ENCODE measurements at regions not wholly inside any gene's neighbourhood (a gene's known extent, or its start where the extent isn't known, plus 50 kb on each side); places are given as distances from the start of the nearest gene placed in this dataset.

DNA sequence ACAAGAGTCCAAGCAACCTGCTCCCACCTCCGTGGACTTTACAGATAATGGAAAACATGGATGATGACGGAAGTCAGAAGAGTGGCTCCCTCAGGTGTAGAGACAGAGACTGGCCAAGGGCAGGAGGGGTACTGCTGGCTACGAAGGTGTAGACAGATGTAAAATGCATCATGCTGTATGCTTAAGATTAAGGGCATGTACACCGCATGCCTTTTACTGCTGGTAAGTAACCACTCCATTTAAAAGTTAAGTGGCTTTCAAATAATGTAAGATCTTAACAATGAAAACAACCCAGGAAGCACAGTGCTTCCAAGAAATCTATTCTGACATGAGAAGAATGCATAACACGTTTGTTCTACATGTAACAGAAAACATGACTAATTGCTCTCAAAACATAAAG lies 76.9 kb upstream of the FAM9B start:
- Histone ChIP-seq H3K4me1 (ENCODE audit: control insufficient read depth, extremely low read depth, insufficient read depth, low read length) (no peaks in the 10 kb centered on the region), H3K9ac (ENCODE audit: control insufficient read depth, extremely low read depth, insufficient read depth, low read length) (no peak overlapping the region), H3K79me2 (ENCODE audit: control insufficient read depth, insufficient read depth, low read length) (no peaks in the 10 kb centered on the region), H3K27ac (ENCODE audit: control insufficient read depth, insufficient read depth, low read length) (no peak overlapping the region), H3K9me1 (ENCODE audit: control insufficient read depth, extremely low read depth, insufficient read depth, low read length) (no peaks in the 10 kb centered on the region), H3K36me3 (ENCODE audit: control insufficient read depth in 2 of 2, extremely low read depth in 1 of 2, insufficient read depth in 2 of 2, low read length in 2 of 2) (no peaks in the 10 kb centered on the region), H3K4me3 (ENCODE audit: control insufficient read depth in 2 of 3, extremely low read depth in 1 of 3, insufficient read depth in 2 of 3, low read depth in 1 of 3, low read length in 3 of 3) (no peak overlapping the region), H3K9me3 (ENCODE audit: control insufficient read depth, low read depth, low read length) (peaks cover 2% of the 10 kb centered on the region), H3K4me2 (ENCODE audit: control insufficient read depth, extremely low read depth, insufficient read depth, low read depth, low read length) (no peak overlapping the region), H3K27me3 (ENCODE audit: control insufficient read depth, extremely low read depth, insufficient read depth, low read length) (no peaks in the 10 kb centered on the region), H4K20me1 (ENCODE audit: control insufficient read depth, extremely low read depth, insufficient read depth, low read length) (no peaks in the 10 kb centered on the region), H2AFZ (ENCODE audit: control insufficient read depth, low read length) (no peak overlapping the region)
- FAIRE-seq: no peak
- dilution Hi-C loops (cut with MboI; ENCODE audit: extremely low pct_ligation_motif_present, low sequenced_read_pairs): no loop called here
- no peak for DNase-seq (ENCODE audit: low read depth, low spot score)
- TF ChIP-seq, protein P1, sequence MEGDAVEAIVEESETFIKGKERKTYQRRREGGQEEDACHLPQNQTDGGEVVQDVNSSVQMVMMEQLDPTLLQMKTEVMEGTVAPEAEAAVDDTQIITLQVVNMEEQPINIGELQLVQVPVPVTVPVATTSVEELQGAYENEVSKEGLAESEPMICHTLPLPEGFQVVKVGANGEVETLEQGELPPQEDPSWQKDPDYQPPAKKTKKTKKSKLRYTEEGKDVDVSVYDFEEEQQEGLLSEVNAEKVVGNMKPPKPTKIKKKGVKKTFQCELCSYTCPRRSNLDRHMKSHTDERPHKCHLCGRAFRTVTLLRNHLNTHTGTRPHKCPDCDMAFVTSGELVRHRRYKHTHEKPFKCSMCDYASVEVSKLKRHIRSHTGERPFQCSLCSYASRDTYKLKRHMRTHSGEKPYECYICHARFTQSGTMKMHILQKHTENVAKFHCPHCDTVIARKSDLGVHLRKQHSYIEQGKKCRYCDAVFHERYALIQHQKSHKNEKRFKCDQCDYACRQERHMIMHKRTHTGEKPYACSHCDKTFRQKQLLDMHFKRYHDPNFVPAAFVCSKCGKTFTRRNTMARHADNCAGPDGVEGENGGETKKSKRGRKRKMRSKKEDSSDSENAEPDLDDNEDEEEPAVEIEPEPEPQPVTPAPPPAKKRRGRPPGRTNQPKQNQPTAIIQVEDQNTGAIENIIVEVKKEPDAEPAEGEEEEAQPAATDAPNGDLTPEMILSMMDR (optimal IDR thresholded peaks at IDR 0.05 in 1 of 3, IDR thresholded peaks at IDR 0.05 in 1 of 3, conservative IDR thresholded peaks at IDR 0.05 in 1 of 3; ENCODE audit: extremely low read depth in 1 of 3, insufficient read depth in 2 of 3, low read length in 3 of 3): no peak
- TF ChIP-seq EZH2 (IDR thresholded peaks at IDR 0.05; ENCODE audit: low read length): no peak

- Histone ChIP-seq H4K20me1 (ENCODE audit: control insufficient read depth, extremely low read depth, insufficient read depth, low read length) (no peaks in the 10 kb centered on the region), H3K9me1 (ENCODE audit: control insufficient read depth, extremely low read depth, insufficient read depth, low read length) (no peaks in the 10 kb centered on the region), H3K4me1 (ENCODE audit: control insufficient read depth, extremely low read depth, insufficient read depth, low read length) (no peaks in the 10 kb centered on the region), H2AFZ (ENCODE audit: control insufficient read depth, low read length) (no peak overlapping the region), H3K36me3 (ENCODE audit: control insufficient read depth in 2 of 2, extremely low read depth in 1 of 2, insufficient read depth in 2 of 2, low read length in 2 of 2) (no peaks in the 10 kb centered on the region), H3K27ac (ENCODE audit: control insufficient read depth, insufficient read depth, low read length) (no peak overlapping the region), H3K9ac (ENCODE audit: control insufficient read depth, extremely low read depth, insufficient read depth, low read length) (no peak overlapping the region), H3K4me3 (ENCODE audit: control insufficient read depth in 2 of 3, extremely low read depth in 1 of 3, insufficient read depth in 2 of 3, low read depth in 1 of 3, low read length in 3 of 3) (no peak overlapping the region), H3K27me3 (ENCODE audit: control insufficient read depth, extremely low read depth, insufficient read depth, low read length) (no peaks in the 10 kb centered on the region), H3K79me2 (ENCODE audit: control insufficient read depth, insufficient read depth, low read length) (no peaks in the 10 kb centered on the region), H3K9me3 (ENCODE audit: control insufficient read depth, low read depth, low read length) (no peaks in the 10 kb centered on the region), H3K4me2 (ENCODE audit: control insufficient read depth, extremely low read depth, insufficient read depth, low read depth, low read length) (no peak overlapping the region)
- DNase-seq (ENCODE audit: low read depth, low spot score): no peak
- TF ChIP-seq EZH2 (IDR thresholded peaks at IDR 0.05; ENCODE audit: low read length): no peak
- TF ChIP-seq, protein P1 (optimal IDR thresholded peaks at IDR 0.05 in 1 of 3, IDR thresholded peaks at IDR 0.05 in 1 of 3, conservative IDR thresholded peaks at IDR 0.05 in 1 of 3; ENCODE audit: extremely low read depth in 1 of 3, insufficient read depth in 2 of 3, low read length in 3 of 3): no peak
- no peak for FAIRE-seq
- dilution Hi-C loops (cut with MboI; ENCODE audit: extremely low pct_ligation_motif_present, low sequenced_read_pairs): no loop called here
These were observed 80.3 kb upstream of the FAM9B start for GRCh38 chrX:9114245-9114644.

All from keratinocyte (primary cell).